Suprapubic skin (tissue), 4 donors: ENCODE measurements at regions not wholly inside any gene's neighbourhood (a gene's known extent, or its start where the extent isn't known, plus 50 kb on each side); places are given as distances from the start of the nearest gene placed in this dataset.
A peak's percentile ranks its signal among the peaks of the same experiment; 100 is the strongest.
"Not testable (repeated sequence)": the region's sequence is repeated elsewhere in the genome, so short reads cannot be mapped to it uniquely, and the experiment has no call there.

Source experiments
- DNase-seq, 2 donors: peaks; one replicate each; pipeline ENCODE4 v3.0.0-alpha.2; 2019; ENCODE audit warnings: low spot score in 2 of 2
- H3K27ac ChIP-seq: fragments of 200-600 bp; sonication (generic); one replicate; pipeline ENCODE4 v1.5.1; 2019
- H3K27me3 ChIP-seq: fragments of 200-600 bp; sonication (generic); one replicate; pipeline ENCODE4 v1.5.1; 2019
- H3K36me3 ChIP-seq: fragments of 200-600 bp; sonication (generic); one replicate; pipeline ENCODE4 v1.5.1; 2019
- H3K4me1 ChIP-seq: fragments of 200-600 bp; sonication (generic); one replicate; pipeline ENCODE4 v1.5.1; 2019
- H3K4me3 ChIP-seq: fragments of 200-600 bp; sonication (generic); one replicate; pipeline ENCODE4 v1.5.1; 2019; ENCODE audit warnings: mild to moderate bottlenecking
- H3K9me3 ChIP-seq: fragments of 200-600 bp; sonication (generic); one replicate; pipeline ENCODE4 v1.5.1; 2019
- EP300 ChIP-seq: sonication (generic); formaldehyde crosslinking; IDR thresholded peaks from one replicate; pipeline ENCODE4 v1.6.1; 2017; ENCODE audit warnings: antibody characterized with exemption
- POLR2A ChIP-seq, 2 donors: fragments of 450-650 bp; IDR thresholded peaks; one replicate each; pipeline ENCODE4 v1.6.1; 2017; ENCODE audit warnings: antibody characterized with exemption in 2 of 2, mild to moderate bottlenecking in 2 of 2, moderate library complexity in 2 of 2
- POLR2AphosphoS5 ChIP-seq, 3 donors: sonication (generic); formaldehyde crosslinking; IDR thresholded peaks; one replicate each; pipeline ENCODE4 v1.6.1; 2017; ENCODE audit warnings: antibody characterized with exemption in 3 of 3
- WGBS: methylation state at CpG from one replicate; pipeline ENCODE4 v1.1.5; 2018; 5-methylcytosine and 5-hydroxymethylcytosine counted together
- TF ChIP-seq, protein P1 (sequence below), 2 donors: fragments of 200-600 bp in 1 of 2; fragments of 450-650 bp in 1 of 2; sonication (generic) in 1 of 2; IDR thresholded peaks; one replicate each; pipeline ENCODE4 v1.5.1; 2016 to 2019; ENCODE audit warnings: antibody characterized with exemption in 2 of 2, mild to moderate bottlenecking in 1 of 2, moderate library complexity in 1 of 2

DNA sequence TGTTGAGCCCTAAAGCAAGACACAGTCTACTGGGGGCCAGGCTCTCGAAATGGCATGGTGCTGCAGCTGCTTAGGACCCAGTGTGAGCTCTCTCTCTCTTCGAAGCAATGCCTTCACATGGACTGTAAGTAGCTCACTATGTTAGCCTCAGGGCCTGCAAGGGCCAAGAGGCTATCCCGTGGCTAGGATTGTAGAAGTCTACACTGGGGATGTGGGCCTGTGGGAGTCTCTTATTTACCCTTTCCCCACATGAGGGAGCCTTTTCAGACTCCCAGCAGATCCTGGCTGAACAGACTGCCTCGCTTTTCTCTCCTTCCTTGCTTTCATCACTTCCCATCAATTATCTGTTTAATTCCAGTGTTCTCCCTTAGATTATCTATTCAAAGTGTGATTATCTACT lies 101.4 kb downstream of the GPR65 start:
- Histone ChIP-seq H3K36me3 (no peaks in the 10 kb centered on the region), H3K9me3 (no peaks in the 10 kb centered on the region), H3K4me3 (no peak overlapping the region), H3K4me1 (no peaks in the 10 kb centered on the region), H3K27me3 (no peaks in the 10 kb centered on the region), H3K27ac (no peak overlapping the region)
- 81% methylated on average over 4 of the region's 4 CpGs for WGBS
- DNase-seq, result no peak
- TF ChIP-seq POLR2A (IDR thresholded peaks at IDR 0.05) (no peak), EP300 (no peak), POLR2AphosphoS5 (IDR thresholded peaks at IDR 0.05) (no peak)
- TF ChIP-seq, protein P1, sequence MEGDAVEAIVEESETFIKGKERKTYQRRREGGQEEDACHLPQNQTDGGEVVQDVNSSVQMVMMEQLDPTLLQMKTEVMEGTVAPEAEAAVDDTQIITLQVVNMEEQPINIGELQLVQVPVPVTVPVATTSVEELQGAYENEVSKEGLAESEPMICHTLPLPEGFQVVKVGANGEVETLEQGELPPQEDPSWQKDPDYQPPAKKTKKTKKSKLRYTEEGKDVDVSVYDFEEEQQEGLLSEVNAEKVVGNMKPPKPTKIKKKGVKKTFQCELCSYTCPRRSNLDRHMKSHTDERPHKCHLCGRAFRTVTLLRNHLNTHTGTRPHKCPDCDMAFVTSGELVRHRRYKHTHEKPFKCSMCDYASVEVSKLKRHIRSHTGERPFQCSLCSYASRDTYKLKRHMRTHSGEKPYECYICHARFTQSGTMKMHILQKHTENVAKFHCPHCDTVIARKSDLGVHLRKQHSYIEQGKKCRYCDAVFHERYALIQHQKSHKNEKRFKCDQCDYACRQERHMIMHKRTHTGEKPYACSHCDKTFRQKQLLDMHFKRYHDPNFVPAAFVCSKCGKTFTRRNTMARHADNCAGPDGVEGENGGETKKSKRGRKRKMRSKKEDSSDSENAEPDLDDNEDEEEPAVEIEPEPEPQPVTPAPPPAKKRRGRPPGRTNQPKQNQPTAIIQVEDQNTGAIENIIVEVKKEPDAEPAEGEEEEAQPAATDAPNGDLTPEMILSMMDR (IDR thresholded peaks at IDR 0.05), result no peak

DNA sequence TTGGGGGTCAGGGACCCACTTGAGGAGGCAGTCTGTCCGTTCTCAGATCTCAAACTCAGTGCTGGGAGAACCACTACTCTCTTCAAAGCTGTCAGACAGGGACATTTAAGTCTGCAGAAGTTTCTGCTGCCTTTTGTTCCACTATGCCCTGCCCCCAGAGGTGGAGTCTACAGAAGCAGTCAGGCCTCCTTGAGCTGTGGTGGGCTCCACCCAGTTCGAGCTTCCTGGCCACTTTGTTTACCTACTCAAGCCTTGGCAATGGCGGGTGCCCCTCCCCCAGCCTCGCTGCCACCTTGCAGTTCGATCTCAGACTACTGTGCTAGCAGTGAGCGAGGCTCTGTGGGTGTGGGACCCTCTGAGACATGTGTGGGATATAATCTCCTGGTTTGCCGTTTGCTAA lies 122.7 kb downstream of the GPR65 start:
- WGBS, result 80% methylated on average over 6 of the region's 7 CpGs
- not testable (repeated sequence) for H3K4me3 ChIP-seq, DNase-seq

DNA sequence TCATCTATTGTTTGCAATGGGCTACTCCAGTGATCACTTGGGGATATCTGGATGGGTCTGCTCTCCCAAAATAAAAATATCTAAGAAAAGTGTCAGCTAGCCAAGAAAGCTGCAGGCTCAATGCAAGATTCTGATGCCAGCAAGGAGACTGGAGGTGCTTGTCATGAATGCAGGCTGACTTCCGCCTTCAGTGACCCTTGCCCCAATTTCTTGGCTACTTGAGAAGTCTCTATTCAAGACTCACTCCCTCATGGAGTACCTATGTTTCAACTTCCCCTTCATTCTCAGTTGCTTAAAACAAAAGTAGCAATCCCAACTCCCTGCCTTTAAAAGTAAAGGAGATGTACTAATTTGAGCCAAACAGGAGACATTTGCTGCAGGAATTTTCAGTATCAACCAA lies 123.9 kb downstream of the GPR65 start:
- no peak for DNase-seq
- H3K27ac ChIP-seq, result no peak overlapping the region
- H3K4me1 ChIP-seq, result no peaks in the 10 kb centered on the region
- H3K27me3 ChIP-seq, result no peaks in the 10 kb centered on the region
- peaks cover 9% of the 10 kb centered on the region for H3K9me3 ChIP-seq
- H3K36me3 ChIP-seq, result no peaks in the 10 kb centered on the region
- no peak overlapping the region for H3K4me3 ChIP-seq
- TF ChIP-seq POLR2AphosphoS5 (IDR thresholded peaks at IDR 0.05) (no peak), POLR2A (IDR thresholded peaks at IDR 0.05) (no peak), EP300 (no peak)
- TF ChIP-seq, protein P1 (IDR thresholded peaks at IDR 0.05), result no peak
- 71% methylated on average over 1 of the region's 1 CpG for WGBS

More for the DNA sequence above, 122.7 kb downstream of the GPR65 start:
- H3K27me3 ChIP-seq, H3K36me3 ChIP-seq, H3K4me1 ChIP-seq, H3K27ac ChIP-seq, H3K9me3 ChIP-seq: not testable (repeated sequence)

DNA sequence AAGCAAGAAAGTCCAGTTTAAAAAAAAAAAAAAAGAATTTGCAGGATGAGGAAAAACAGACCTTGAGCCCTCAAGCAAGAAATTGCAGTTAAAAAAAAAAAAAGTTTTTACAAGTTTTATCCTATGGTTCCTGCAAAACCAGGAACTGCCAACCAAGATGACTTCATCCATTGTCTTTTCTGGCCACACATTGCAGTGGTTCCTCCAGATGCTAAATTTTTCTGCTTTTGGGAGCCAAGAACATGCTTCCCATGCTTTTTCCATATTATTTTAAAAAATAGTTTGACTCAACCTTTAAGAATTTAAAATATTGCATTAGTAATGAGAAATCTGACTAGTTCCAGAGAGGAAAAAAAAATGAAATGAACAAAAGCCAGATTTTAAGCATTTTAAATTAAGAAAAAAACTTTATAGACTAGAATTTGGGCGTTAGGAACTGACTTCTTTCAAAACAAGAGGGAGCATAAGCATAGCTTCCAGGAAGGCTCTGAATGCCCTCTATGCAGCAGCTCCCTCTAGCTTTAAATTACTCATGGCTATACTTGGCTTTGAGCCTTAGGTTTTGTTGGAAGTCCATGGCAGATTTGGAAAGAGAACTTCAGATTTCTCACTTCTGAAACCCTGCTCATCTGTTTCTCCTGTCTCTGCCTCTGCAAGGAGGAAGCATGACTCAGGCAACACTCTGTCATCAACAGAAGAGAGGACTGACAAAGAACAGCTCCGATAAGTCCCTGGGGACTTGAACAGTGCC lies 124.5 kb downstream of the GPR65 start:
- no peak for TF ChIP-seq EP300
- TF ChIP-seq, protein P1 (IDR thresholded peaks at IDR 0.05), result no peak
- peak in 1 of 3 donors; percentile 48 for TF ChIP-seq POLR2AphosphoS5 (IDR thresholded peaks at IDR 0.05)
- 4% methylated on average over 2 of the region's 2 CpGs for WGBS
- H3K4me3 ChIP-seq, result no peak overlapping the region
- DNase-seq, result no peak
- H3K36me3 ChIP-seq, result no peaks in the 10 kb centered on the region
- H3K9me3 ChIP-seq, result peaks cover 9% of the 10 kb centered on the region
- H3K27me3 ChIP-seq, result no peaks in the 10 kb centered on the region
- peak overlapping the region; percentile 35 for H3K27ac ChIP-seq
- no peaks in the 10 kb centered on the region for H3K4me1 ChIP-seq

DNA sequence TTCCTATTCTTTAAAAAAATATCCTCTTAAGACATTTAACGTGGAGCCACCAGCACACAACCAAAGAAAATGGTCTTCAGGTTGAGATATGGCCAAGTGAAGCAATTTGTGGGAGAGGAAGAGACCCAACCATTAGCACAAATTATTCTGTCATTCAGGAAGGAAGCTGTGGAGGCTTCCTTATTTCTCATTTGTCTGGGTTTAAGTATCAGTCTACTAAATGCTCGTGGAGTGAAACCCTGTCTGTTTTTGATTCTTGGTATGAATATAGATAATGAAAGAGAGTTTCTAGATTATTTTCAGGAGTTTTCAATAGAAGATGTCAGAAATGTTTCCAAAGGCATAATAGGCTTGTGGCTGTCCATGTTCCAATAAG lies 125.1 kb downstream of the GPR65 start:
- peak overlapping the region; percentile 35 for H3K27ac ChIP-seq
- H3K4me3 ChIP-seq, result no peak overlapping the region
- no peak for TF ChIP-seq POLR2AphosphoS5 (IDR thresholded peaks at IDR 0.05)
- no peak for TF ChIP-seq EP300
- TF ChIP-seq POLR2A (IDR thresholded peaks at IDR 0.05), result no peak
- TF ChIP-seq, protein P1 (IDR thresholded peaks at IDR 0.05), result no peak
- no peaks in the 10 kb centered on the region for H3K36me3 ChIP-seq
- peaks cover 9% of the 10 kb centered on the region for H3K9me3 ChIP-seq
- no peak for DNase-seq
- 28% methylated on average over 2 of the region's 2 CpGs for WGBS
- no peaks in the 10 kb centered on the region for H3K27me3 ChIP-seq
- H3K4me1 ChIP-seq, result no peaks in the 10 kb centered on the region
